NCI-H748 treated with DMSO at 0.1 percent for 48 hours (cell line): ENCODE measurements at regions not wholly inside any gene's neighbourhood (a gene's known extent, or its start where the extent isn't known, plus 50 kb on each side); places are given as distances from the start of the nearest gene placed in this dataset.

Experiments used
- DNase-seq: peaks from one replicate; lab custom pipeline; 2025; lab: John Stamatoyannopoulos, UW

DNA sequence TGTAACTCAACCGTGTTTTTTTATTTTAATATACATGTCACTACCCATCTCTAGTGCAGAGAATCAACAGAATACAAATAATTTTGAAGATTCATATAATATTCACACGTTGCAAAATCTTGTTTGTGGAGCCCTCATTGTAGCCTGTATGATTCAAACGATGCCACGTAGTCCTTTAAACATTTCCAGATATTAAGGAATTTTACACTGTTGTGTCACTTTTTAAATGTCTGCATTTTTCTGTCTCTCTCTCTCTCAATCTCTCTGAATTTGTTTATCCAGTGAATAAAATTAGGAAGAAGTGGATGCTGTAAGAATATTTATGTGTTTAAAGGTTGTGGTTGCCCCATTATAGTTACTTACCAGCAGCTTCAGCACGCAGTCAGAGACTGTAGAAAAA lies 262.0 kb downstream of the PAX1 start:
- DNase-seq: no peak

DNA sequence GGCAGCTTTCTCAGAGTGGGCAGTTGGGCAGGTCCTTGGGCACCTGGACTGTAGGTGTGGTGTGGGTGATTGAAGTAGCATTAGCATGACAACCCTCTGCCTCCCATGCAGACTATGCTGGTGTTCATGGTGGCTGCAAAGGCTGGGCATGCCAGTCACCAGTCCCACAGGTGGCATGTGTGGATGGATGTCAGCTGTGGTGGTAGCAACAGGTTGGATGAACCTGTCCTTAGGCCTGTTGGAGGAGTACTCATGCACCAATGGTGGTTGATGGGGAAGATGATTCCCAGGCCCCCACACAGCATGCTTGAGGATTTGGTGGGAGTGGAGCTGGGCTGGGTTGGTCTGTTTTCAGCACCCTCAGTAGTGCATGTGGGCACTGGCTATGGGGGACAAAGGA lies 251.1 kb downstream of the PAX1 start:
- no peak for DNase-seq

DNA sequence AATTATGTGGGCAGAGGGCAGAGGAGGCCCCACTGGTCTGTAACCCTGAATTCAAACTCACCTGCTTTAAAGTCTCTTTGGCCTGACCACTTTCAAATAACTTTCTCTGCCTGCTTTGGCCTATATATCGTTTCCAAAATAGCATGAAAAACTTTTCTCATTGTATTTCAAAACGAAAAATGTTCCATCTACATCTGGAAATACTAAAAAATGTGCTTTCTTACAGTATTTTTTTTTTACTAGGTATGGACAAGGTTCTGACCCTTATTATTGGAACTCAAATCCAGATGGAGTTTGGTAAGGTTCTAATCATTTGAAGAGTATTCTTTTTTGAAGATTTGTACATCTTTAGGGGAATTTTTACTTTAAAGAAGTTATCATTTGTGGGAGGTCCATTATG lies 241.9 kb downstream of the PAX1 start:
- no peak for DNase-seq

DNA sequence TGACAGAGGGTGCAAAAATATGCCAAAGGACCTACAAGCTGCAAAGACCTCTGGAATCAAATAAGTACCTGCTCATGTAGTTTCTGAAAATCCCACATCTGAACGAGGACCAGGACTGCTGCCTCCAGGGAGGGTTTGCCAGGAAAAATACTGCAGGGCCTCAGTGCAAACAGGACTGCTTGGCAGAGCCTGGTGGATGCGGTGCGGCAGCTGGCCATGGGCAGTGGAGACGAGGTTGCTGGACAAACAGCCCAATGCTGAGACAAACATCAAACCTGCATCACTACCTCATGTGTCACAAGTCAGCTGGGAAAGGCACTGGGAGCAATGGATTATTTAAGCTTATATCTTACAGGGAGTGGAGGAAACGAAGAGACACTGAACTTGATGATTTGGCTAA lies 238.8 kb downstream of the PAX1 start:
- no peak for DNase-seq

DNA sequence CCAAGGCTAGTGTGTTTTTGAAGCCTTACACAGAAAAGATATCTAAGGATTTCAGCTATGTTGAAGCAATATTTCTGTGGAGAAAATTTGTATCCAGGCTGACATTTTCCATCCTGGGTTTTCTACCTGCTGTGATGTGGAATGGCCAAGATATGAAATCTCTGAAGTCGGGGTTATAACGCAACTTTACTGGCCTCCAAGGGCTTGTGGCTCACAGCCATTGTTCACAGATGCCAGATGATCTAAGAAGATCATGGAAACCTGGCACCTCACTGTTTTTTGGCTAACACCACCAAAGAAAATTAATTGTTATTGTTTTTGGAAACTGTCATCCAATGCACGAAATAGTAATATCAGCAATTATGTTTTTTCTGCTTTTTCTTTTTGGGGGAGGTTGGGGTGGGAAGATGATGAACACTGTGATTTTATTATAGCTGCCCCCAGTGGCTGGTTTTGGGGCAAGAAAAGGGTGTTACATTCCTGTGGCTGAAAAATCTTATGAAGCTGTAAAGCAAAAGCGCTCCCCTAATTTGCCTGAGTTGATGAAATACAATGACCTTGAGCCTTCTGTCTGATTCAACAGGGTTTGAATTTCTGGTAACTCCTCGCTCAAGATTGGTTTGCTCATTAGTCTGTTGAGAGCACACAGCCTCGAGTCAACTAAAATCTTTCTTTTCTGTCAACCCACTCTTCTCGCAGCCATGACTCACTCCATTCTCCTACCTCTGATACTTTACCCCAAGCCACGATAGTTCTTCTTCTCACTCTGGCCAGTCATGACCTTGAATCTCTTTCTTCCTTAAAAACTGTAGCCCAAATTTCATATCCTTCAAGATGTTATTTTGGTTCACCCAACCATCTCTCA lies 236.7 kb downstream of the PAX1 start:
- DNase-seq: no peak

DNA sequence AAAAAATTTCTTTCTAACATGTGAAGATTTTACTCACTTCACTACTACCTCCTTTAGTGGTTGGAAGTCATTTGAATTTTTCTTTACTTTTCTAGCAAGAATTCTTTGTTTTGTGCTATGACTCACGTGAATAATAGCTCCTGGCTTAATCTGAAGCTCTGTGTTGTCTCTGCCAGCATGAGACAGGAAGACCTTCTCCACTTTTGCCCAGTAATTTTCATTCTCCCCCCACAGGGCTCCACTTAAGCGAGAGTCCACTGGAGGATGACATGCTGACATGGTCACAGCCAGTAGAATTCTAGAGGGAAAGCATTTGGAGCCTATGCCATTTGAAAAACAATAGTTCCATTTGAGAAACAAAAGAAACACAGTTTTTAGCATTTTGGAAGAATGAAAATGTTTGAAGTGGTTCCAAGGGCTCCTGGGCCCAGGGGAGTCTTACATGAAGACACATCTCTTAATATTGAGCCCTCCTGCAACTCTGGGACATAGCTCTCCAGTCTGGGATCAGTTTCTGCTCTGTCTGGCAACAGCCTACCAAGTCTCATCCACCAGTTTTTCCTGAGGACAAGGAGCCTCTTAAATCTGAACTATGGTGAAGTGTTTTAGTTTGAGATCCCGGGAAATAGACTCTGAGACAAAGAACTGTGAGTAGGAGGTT lies 231.4 kb downstream of the PAX1 start:
- DNase-seq: no peak

DNA sequence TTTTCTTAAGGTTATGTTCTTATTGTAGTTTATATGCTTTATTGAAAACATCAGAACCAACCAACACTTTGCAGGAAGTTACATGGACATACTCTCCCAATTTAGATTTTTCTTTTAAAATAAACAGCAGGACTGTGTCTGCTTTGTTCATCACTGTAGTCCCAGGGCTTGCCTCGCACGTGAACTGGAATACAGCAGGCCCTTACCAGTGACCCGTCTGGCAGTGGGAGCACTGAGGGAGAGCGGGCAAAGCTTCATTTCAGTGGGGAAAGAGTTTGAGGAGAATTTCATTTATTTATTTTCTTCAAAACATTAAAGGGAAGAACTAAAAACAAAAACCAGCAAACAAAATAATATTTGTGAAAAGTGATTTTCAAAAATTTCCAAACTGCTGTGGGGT lies 230.8 kb downstream of the PAX1 start:
- no peak for DNase-seq

DNA sequence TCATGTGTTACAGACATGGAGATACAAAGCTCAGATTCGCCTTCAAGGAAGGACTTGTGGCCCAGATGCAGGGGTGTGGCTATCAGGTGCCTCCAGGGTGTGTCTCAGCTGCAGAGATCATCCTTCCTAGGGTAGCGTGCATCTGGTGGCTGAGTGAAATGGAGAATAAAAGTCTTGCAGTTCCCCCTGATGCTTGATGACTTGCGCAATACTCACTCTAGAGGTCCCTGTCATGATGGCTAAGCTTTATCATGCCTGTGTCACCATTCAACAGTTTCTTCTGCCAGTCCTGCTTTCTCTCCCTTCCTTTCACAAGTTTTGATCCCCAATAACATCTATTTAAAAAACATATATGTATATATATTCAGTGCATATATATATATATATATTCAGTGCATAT lies 228.1 kb downstream of the PAX1 start:
- DNase-seq: no peak

DNA sequence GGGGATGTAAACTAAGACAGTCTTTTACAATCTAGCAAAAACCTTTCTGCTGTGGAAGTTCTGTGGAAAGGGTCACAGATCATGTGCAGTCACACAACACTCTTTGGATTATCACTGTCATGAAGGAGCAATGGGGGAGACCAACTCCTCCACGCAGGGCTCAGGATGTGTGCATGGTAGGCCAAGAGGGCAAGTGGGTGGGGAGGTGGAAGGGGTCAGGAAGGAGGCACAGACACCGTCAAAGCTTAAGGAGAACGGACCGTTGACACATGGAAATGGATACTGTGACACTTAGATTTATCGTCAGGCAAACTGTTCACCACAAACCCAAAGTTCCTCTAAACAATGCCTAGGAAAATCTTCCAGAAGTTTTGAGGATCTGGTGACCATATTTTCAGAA lies 215.8 kb downstream of the PAX1 start:
- no peak for DNase-seq

DNA sequence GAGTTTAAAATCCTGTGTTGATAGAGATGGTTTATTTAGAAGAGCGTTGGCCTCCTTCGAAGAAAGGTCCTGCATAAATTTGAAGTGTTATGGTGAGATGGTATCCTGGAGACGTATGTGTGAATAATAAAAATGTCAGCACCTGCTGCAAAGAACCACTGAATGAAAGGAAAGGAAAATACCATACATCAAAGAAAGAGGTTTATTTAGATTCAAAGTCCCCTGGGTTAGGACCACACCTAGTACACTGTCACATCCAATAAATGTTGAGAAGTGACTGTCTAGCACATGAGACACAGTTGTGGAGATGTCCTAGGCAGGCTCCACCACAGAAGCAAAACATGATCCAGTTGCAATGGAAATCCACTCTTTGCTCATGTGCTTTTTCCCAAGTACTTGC lies 214.7 kb downstream of the PAX1 start:
- DNase-seq: no peak

DNA sequence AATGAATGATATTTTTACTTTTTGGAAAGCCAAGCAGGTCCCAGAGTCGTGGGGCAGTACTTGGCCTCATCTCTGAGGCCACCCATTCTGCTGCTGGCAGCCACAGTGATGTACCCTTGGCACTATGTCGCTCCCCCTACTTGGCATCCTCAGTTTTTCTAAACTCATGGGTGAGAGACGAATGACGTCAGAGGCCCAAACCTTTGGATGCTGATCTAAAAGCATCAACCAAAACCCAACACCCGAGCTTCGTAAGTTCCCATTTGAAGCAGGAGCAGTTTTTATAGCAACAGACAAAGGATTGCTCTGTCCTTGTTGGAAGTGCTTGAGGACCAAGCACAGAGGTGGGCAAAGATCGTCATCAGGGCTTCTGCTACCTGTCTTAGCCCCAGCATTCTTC lies 212.9 kb downstream of the PAX1 start:
- no peak for DNase-seq

DNA sequence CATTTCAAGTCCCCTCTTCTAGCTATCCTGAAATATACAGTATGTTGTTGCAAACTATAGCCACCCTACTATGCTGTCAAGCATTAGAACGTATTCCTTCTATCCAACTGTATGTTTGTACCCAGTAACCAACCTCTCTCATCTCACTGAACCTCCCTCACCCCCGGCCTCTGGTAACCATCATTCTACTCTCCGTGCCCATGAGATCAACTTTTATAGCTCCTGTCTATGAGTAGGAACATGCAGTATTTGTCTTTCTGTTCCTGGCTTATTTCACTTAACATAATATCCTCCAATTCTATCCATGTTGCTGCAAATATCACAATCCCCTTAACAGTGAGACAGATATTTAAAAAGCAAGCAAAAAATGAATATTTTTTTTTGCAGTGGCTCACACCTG lies 196.9 kb downstream of the PAX1 start:
- no peak for DNase-seq

DNA sequence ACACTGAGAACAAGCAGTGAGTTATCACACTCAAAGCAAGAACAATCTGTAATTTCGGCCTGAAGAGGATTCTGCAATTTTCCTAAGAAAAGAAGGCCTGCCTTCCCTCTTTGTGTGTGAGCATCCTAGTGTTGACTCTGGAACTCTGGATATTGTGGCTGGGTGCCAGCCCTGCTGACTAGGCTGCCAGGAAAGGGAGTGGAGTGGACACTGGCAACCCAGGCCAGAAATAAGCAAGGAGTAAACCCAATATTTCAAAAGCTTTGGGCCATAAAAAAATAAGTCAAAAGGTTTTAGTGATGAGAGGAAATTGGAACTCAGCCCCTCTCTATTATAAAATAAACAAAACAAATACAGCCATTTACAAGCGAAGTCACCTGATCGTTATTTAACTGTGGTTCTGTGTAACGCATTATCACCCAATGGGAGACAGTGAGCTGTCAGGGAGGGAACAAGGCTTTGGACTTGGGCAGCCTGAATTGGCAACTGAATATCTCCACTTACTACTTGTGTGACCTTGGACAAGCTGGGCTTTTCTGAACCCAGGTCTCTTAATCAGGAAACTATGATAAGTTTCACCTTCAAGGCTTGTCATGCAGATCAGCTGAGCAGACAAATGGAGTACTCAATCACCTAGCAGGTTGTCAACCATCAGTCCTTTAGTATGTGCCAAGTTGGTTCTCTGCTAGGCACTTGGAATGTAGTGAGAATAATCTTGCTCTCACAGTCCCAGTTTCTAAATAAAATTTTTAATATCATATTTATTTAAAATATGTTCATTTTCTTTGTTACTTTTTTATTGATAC lies 196.2 kb downstream of the PAX1 start:
- peak; percentile 52 for DNase-seq

DNA sequence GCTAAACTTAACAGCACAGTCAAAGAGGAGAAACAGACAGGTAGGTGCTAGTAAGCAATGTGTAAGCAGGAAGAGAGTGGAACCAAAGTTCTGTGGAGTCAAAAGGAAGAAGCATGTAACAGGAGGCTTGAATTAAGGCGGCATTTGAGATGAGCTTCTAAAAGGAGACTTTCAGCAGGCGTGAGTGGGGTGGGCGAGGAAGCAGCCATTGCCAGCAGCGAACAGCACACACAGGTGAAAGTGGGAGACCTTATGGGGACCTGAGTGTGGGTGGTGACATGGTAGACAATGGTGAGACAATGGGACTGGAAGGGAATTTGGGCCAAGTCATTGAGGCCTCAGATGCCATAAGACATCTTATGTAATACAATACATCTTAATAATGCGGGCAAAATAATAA lies 195.0 kb downstream of the PAX1 start:
- DNase-seq: no peak

DNA sequence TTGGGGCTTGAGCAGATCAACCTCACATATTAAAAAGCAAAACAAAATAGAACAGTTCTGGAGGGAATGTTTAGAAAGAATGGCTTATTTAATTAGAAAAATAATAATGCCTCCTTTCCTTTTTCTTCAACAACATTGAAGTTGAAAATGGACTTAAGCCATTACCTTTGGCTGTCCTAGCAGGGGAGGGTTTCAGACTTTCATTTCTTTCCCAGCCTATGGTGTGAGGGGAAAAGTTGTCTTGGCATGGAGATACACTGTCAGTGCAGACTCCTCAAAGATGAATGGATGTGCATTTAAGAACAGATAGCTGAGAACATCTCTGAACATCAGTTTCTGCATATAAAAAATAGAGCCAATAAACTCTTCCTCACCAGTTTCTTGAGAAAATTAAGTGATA lies 169.5 kb downstream of the PAX1 start:
- no peak for DNase-seq

DNA sequence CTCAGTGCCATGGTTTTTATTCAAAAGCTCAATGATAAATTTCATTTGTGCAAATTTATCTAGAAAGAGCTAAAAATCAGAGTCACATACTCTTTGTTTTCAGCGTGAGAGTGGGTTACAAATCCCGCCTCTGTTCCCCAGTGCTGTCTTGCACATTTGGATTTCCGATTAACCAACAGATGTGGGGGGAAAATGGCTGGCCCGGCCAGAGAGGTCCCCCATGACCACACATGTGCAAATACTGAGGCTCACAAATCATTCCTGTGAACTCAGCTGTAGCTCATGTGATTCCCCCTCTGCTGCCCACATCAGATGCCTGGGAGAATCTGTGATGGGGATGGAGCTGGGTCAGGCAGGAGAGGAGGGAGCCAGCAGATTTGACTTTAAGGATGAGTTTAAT lies 168.7 kb downstream of the PAX1 start:
- no peak for DNase-seq

DNA sequence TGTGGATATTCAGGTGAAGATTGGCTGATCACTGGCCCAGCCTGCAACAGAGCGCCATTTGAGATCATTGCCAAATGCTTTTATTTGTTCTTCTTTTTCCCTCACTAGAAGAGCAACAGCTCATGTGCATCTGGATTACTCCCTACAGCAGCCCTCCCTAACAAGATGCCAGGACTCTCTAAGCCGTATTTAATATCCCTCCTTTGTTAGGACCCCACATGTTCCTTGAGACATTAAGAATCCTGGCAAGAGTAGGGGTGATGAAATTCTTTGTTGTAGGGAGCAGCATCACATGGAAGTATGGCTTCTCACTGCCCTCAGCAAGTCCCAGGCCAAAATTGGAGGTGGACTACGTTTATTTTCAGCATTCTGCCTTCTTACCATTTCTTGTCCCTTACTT lies 167.8 kb downstream of the PAX1 start:
- DNase-seq: no peak

DNA sequence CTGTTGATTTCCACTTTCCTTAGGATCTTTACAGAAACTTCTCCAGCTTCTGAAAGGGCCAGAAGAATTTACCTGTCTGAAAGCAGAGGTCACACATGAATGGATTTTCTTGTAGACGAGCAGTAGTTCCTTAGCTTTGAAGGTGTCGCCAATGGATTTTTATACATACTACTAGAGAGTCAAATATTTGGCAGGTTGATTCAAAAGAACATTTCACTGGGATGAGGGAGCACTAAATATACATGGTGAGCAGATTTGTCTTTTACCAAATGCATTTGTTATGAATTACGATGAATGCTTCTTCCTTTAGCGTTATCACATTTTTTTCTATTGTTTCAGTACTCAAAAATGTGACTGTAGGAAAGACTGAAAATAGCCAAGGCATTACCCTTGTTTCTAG lies 162.3 kb downstream of the PAX1 start:
- DNase-seq: no peak

DNA sequence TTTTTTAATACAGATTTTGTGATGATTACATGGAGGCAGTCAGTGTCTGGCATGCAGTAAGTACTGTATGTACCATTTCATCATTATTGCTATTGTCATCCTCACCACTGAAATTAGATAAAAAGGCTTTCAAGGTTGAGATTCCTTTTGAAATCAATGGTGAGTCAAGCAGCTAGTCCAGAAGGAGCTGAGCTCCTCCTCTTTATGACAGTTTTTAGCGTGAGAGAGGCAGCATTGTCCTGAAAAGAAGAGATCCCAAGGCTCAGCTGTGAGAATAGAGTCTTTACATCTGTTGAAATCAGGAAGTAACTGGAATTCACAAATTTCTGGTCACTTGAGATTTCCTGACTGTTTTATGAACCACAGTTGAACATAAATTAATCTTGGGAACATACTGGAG lies 161.9 kb downstream of the PAX1 start:
- no peak for DNase-seq

DNA sequence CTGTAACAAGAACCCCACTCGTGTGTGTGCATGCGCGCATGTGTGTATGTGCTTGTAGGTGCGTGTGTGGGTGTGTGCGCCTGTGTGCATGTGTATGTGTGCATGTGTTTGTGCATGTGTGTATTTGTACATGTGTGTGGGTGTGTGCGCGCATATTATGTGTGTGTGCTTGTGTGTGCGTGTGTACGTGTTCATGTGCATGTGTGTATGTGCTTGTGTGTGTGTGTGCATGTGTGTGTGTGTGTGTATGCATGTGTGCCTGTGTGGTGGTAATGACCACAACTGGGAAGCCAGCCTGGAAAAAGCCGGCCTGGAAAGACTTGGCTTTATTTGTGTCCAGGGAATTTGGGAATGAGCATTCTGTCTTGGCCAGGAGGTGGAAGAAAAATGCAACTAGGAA lies 157.5 kb downstream of the PAX1 start:
- no peak for DNase-seq

DNA sequence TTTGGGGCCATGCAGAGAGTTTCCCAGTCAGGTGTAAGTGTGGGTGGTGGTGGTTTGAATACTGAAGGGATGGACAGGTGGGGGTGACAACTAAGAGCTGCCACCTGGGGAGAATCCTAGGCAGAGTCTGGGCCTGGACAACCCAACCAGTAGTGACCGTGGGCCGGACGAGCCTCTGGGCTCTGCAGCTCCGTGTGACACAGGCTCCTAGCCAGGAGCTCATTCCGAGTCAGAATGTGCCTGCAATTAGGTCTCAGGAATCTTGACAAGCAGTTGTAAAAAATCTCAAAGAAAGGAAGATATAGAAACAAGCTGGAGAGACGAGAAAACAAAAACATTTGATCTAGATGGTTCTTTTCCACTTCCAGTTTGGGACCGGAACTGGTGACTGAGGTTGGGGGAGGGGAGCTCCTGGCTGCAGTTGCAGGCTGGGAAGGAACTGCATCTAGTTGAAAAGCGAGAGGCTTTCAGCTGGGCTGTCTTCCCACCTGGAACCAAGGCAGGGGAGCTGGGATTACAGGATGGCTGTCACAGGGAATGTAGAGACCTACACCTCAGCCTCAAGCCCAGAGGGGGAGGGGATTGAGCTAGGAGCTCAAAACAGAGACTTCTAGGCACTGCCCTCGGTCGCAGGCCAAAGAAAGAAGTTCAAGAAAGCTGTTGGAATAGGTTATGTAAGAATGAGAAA lies 156.9 kb downstream of the PAX1 start:
- no peak for DNase-seq

DNA sequence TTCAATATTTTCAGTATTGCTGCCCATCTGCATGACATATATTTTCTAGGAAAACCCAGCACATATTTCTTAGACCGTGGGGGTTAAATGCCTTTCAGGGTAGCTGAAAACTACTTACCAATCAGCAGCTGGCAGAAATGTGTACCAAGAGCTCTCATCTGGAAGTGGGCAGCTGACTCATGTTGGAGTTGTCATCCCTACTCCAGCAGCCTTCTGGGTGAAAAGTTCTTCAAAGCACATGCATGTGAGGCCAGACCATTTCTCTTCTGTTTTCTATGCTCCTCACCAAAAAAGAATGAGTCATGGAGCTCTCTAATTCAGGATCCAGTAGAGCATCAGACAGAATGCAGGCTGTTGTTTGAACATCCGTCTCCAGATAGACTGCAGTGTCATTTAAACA lies 135.5 kb downstream of the PAX1 start:
- no peak for DNase-seq
